GM21528 (cell line): ENCODE measurements at regions not wholly inside any gene's neighbourhood (a gene's known extent, or its start where the extent isn't known, plus 50 kb on each side); places are given as distances from the start of the nearest gene placed in this dataset.
"Not testable (repeated sequence)": the region's sequence is repeated elsewhere in the genome, so short reads cannot be mapped to it uniquely, and the experiment has no call there.

Experiments
- ATAC-seq: cut with Tn5 transposase; IDR thresholded peaks from one replicate; pipeline ENCODE4 v1.9.1; 2021; ENCODE audit warnings: mild to moderate bottlenecking, moderate library complexity; ENCODE audit not compliant: unreplicated experiment, low FRiP score

DNA sequence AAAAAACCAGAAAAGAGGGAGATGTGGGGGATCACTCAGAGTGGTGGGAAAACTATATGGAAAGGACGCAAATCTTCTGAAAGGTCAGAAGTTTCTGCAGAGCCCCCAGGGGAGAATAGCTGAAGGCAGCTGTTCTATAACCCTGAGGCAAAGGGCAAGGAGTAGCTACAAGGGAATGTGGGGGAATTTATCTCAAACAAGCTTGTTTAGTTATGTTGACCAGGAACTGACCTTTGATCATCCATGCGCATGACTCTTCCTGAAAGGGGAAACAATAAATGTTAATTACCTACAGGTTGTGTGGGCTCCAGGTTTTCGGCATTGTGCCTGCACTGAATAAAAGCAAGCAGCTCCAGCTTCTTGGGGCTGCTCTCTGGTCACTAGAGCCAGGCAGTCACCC is 968.5 kb downstream of the AACS start:
- no peak for ATAC-seq

DNA sequence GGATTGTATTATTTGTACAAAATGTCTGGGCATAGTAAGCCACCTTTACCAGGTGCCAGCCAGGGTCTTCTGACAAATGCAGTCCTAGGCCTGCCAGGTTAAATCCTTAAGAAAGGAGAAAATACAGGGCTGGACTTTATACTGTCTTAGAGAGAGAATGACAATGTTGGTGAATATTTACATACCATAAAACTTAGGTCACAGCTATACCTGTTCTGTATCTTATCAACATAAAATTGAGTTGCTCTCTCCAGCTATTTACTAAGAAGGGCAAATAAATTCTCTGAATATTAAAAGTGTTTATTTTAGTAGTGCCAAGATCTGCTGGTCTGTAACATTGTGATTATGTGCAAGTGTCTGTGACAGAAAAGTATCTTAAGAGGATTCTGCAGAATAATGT is 971.1 kb downstream of the AACS start:
- ATAC-seq: no peak

DNA sequence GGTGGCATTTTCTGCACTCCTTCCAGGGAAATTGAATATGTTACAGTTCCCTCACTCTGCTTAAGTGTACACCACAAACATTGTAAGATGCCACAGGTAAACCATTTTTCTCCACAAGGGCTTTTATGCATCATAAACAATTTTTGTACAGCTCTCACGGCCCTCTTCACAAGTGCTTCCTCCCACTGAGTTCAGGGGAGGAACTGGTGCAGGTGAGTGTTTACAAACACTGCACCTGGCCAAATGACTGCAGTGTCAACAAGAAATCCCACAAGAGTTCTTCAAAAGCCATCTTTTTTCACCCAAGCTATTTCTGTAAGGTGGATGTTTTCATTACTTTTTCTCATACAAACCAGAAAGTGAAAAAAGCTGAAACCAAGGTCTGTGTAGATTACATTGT is 973.2 kb downstream of the AACS start:
- no peak for ATAC-seq

DNA sequence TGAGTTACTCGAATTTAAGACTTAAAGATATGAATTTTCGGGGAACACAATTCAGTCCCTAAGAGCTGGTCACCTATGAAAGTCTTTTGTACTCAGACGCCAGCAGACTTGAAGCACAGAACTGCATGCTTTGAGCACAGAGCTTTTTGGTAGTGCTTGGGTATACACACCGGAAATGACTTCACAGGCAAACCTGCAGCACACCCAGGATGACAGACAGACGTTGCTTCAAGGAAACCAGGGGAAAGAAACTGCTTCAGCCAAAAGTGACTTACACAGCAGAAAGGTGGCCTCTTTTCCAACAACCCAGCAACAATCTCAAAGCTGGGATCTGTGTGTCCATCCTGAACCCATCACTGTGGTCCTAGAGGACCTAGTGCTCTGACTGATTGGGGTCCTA is 975.1 kb downstream of the AACS start:
- no peak for ATAC-seq

DNA sequence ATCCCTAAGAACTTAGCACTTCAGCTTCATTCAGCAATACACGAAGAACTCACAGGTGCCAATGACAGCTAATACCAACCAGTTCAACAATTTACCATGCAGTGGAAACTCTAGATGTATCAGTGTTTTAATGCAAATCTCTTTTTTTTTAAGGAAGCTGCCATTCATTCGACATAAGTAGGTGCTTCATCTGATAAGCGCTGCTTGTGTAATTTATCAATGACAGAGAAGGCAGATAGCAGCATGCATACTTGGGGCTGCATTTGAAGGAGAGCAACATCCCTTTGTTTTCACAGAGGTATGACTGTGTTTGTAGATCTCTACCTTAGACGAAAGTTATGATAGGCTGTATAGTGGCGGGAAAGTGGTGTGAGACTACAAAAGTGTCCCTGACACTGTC is 977.1 kb downstream of the AACS start:
- no peak for ATAC-seq

DNA sequence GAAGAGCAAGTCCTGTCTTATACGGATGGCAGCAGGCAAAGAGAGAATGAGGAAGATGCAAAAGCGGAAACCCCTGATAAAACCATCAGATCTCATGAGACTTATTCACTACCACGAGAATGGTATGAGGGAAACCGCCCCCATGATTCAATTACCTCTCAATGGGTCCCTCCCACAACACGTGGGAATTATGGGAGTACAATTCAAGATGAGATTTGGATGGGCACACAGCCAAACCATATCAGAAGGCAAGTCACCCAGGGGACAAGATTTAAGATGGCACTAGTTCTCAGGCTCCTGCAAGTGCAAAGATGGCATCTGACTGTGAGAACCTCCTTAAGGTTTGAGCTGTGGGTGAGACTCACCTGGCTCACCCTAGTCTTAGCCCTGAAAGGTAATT is 984.3 kb downstream of the AACS start:
- not testable (repeated sequence) for ATAC-seq

DNA sequence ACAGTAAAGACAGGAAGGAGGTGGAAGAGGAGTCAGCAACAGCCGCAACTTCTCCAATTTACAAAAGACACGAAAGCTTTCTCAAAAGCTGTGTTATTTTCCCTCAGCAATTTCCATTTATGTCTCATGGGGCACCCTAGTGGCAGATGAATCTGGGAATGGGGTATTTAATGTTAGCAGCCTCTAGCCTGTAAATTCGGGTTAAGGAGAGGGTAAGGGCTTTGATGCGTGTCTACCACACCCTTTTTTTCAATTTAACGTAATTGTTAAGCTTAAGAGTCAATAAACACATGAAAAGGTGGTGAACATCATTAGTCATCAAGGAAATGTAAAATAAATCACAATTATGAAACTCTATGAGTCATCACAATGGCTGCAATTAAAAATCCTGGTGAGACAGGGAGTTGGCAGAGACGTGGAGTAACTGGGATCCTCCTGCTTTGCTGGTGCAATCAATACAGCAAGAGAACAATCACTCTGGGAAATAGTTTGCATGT is 986.4 kb downstream of the AACS start:
- ATAC-seq: no peak

DNA sequence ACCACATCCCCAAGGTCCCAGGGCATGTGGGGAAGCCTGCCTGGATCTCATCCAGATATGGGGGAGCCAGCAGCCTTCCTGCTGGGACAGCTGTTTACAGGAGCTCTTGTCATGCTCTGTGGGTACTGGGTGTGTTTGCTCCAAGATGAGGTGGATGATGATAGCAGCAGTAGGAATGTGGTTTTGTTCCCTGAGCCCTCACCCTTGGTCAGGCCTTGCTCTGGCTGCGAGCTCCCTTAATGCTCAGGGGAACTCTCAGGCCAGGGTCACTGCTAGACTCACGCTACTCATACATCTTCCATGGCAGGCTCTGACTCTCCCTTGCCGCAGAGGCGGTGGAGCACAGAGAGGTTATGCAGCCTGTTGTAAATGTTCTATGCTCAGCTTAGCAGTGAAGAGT is 990.3 kb downstream of the AACS start:
- no peak for ATAC-seq

DNA sequence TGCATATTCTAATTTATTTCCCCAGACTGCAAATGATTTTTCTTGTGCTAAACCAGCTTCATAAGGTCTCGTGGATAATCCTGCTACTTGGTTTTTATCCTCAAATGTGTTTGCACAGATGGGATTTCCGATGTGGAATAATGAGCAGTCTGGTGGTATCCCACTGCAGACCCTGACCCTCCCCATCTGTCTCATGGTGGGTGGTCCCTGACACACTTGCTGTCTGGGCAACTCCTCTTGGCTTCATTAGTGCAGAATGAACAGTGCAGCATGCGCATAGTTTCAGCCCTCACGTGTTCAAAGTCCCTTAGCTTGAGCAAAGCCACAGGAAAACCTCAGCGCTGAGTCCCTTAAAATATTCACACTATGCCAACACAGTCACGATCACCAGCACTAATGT is 996.5 kb downstream of the AACS start:
- no peak for ATAC-seq

DNA sequence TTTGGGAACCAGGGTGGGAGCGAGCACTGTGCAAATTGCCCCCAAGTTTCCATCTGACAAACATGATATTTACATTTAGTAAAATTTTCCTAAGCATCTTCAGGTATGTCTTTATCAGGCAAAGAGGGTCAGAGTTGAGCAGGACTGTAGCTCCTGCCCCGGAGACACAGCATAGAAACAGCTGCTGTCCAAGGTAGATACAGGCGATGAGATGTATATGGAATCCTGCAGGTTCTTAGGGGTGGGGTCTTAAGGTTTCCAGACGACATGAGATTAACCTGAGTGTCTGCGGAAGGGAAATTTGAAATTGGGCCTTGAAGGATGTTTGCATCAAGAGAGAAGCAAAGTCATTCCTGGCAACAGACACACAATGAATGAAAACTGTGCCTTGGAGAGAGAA is 998.8 kb downstream of the AACS start:
- ATAC-seq: no peak

DNA sequence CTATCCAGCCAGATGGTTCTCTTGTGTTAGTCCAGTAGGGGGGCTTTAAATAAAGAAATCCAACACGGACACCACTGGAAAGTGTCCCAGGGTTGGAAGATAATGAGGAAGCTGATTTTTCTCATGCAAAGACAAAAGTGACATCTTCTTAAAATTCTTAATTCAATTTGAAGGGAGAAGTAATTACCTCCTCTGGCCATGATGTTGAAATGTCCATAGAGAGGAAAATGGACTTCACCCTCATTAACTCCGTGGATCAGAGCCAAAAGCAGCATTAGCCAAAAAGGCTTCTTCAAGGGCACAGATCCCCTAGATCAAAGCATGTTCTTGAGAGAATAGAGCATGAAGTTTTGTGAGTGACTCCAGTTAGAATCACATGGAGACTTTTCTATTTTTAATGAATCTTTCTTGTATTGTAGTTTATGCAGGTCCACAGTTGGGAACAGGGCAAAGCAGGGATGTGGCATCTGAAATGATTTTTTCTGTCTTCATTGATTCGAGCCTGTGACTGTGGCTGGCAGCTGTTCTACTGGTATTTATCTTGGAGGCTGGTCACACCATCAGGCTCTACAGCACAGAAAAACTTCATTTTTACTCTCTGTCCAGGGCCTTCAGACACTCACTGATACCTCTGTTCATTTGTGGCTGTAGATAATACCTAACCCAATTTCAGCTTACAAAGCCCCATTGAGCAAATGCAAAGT is 1002.5 kb downstream of the AACS start:
- no peak for ATAC-seq

DNA sequence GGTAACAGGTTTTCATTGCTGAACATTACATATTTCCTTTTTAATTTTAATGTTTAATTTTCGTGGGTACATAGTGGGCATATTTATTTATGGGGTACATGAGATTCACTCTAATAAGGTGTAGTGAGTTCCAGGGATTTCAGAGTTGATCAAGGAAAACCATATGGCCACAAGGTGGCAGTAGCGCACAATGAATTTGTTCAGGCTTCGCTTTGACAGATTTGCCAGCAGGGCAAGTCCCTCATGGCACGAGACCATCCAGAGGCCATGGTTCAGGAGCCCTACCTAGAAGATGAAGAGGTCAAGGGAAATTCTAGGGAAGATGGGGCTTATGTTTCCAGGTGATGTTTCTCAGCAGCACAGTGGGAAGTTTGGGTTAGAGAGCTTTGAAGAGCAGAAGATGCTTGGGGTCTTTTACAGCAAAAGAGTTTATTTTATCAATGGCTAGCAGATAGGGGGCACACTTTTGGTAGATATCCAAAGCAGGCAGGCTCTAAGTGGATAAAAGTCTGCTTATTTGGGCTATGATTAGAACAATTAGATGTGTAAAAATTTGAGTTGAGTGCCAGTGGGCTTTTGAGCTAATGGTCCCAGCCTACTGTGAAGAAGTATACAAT is 1004.4 kb downstream of the AACS start:
- ATAC-seq: no peak

DNA sequence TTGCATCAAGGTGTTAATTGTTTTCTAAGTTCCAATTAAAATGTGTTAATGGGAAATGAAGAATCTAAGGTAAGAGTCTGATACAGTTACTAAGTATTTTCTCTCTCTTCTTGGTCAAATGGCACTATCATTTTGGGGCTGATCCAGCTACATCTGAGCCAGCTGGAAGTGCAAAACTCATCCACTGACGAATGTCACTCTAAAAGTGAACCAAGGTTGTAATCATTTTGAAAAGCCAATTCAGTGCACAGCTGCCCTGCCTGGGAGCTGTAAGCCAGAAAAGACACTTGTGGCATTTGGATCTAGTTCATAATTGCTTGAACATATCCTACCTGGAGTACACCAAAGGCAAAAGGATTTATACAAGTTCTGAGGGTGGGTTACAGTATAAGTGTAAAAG is 1011.3 kb downstream of the AACS start:
- no peak for ATAC-seq

DNA sequence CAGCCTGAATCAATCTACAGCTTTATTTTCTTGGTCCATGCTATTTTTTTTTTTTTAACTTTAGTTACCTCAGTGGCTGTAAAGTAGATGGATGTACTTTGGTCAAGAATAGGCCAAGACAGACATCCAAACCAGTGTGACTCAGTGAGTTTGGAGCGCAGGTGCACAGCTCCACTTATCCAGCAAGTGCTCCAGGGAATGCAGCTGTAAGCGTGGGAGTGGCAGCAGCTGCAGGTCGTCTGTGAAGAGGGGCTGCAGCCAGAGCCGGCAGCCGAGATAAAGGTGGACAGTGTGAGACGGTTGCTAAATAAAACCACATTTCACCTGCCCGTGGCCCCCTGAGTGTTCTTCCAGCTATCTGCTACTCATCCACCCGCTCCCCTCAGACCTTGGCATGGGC is 1018.7 kb downstream of the AACS start:
- no peak for ATAC-seq

DNA sequence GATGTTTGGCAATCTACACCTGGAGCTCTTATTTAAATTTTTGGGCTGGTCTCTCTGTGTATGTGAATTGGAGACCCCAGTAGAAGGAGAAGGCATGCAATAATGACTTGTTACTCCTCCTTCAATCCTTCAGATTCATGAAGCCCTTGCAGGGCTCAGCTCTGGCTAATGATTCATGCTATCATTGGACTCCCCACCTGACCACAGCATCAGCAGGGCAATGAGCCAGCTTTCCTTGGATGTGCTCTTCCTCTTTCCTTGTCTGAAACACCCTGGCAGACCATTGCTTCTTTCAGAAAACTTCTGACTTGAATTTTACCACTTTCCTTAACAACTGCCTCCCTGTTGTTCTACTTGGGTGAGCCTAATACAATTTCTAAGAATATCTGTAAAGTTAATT is 1019.2 kb downstream of the AACS start:
- ATAC-seq: no peak

DNA sequence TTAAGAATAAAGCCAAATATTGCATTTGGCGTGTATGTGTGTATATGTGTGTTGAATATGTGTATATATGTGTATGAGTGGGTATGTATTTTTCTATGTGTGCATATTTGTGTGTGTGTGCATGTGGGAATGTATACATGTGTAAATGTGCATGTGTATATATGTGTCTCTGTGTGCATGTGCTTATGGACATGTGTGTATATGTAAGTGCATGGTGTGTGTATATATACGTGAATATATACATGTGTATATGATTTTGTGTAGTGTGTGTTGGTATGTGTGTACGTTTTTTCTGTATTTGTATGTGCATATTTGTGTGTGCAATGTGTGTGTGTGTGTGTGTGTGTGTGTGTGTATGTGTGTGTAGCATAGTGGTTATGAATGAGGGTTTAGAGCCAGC is 1021.0 kb downstream of the AACS start:
- ATAC-seq: no peak

DNA sequence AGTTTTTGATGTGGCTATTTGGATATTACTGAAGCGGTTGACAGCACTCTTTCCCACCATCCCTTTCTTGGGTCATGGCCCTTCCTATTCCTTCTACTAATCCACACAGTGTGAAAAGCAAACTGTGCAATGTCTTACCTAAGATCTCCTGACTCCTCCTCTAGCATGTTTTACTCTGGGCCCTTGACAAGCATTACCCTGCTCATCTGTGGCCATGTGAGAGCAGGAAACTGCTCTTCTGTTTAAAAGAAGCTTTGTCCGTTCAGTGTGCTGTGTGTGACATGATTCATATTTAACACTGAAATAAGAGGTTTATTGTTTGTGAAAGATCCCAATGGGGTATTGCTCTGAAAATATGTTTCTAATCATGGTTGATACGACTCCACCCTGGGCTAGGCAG is 1022.5 kb downstream of the AACS start:
- ATAC-seq: no peak

DNA sequence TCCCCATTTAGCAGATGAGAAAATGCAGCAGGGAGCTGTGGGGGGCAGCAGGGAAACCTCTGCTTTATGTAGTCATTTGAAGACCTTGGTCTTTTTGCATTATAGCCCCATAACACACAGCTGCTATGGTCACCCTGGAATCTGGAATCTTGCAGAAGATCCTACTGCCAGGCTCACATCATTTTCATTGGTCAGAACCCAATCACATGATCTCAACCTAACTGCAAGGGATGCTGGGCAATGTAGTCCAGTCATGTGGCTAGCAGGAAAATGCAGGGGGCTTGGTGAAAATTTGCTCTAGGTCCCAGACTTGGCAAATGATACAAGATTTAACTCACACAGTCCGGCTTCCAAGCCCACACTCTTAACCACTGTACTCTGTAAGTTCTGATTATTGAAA is 1028.7 kb downstream of the AACS start:
- ATAC-seq: no peak

DNA sequence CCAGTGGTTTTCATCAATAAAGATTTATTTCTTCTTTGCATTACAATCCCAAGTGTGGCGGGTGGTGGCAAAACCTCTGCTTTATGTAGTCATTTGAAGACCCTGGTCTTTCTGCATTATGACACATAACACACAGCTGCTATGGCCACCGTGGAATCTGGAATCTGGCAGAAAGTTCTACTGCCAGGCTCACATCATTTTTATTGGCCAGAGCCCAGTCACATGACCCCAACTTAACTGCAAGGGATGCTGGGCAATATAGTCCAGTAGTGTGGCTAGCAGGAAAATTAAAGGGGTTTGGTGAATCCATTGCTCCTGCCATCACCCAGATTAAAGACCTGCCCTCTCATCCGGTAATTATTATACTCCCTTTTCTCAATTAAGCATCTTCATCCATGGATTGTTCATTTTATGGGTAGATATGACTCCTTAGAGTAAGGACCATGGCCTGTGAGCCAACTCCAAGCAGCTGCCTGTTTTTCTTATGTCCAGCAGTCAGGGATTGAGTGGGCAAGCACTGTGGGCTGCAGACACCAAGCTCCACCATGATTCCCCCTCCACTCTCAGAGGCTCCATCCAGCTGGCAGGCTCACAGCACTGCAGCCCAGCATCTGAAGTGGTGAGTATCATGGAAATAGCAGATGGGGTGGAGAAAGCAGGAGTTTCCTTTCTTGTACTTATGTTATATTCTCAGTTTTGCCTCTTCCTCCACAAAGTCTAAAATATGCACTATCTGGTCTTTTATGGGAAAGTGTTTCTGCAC is 1030.7 kb downstream of the AACS start:
- no peak for ATAC-seq

DNA sequence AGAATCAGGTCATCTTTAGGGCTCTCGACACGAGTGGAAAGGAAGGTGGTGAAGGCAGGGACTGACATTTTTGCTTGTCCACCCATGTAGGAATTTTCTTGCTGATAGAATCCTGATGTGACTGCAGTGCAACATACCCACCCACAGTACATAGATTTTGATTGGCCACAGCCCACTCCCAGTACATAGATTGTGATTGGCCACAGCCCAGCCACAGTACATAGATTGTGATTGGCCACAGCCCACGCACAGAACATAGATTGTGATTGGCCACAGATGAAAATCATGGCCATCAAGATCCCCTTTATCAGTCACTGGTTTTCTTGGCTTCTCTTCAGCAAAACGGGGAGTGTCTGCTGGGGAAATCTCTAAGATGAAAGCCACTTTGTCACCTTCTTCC is 1041.5 kb downstream of the AACS start:
- ATAC-seq: no peak

DNA sequence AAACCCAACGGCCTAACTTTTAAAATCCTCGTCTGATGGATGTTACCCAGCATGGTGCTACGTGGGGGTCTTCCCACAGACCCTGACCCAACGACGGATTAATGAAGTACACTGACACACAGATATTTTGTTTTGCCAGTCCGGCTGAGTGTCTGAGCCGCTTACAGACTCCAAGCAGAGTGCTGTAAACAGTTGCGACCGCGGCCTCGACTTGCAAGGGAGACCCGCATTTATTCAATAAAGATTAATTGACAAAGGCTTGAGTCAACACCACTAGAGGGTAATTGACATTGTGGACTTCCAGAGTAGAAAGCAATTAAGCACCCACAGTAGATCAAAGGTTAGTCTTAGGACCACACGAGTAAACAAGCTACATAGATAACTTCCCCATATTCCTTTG is 1042.4 kb downstream of the AACS start:
- no peak for ATAC-seq

DNA sequence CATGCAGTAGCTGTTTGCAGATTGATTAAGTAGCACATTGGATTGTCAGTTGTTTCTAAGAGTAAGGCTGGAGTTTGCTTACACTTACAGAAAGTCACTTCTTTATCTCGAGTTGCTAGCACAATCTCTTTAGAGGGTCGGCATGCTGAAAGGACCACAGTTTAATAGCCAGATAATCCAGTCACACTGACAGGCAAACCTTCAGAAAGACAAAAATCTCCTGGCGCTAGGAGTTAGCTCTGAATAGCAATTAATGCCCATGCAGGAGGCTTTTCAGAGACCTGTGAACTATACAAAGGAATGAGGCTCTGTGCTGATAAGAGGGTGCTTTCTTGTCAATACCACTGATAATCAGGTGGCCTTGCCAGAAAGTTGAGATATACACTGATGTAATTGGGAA is 1043.0 kb downstream of the AACS start:
- ATAC-seq: no peak
